HG02970 (cell line): ENCODE measurements at regions not wholly inside any gene's neighbourhood (a gene's known extent, or its start where the extent isn't known, plus 50 kb on each side); places are given as distances from the start of the nearest gene placed in this dataset.

Experiments
- ATAC-seq: cut with Tn5 transposase; IDR thresholded peaks from one replicate; pipeline ENCODE4 v1.9.1; 2021; ENCODE audit warnings: mild to moderate bottlenecking, moderate library complexity, moderate number of reproducible peaks; ENCODE audit not compliant: unreplicated experiment, low FRiP score

- no peak for ATAC-seq
These were observed 156.4 kb downstream of the OMA1 start for GRCh38 chr1:58390091-58390490.

- no peak for ATAC-seq
These were observed 166.2 kb downstream of the OMA1 start for GRCh38 chr1:58380345-58380744.

GRCh38 chr1:58367217-58367616, 179.3 kb downstream of the OMA1 start:
- ATAC-seq: no peak

- ATAC-seq: no peak
These were observed 181.2 kb downstream of the OMA1 start for GRCh38 chr1:58365328-58365727.

GRCh38 chr1:58363585-58363984, 182.9 kb downstream of the OMA1 start:
- ATAC-seq: no peak

- no peak for ATAC-seq
These were observed 185.4 kb downstream of the OMA1 start for GRCh38 chr1:58361134-58361533.

- ATAC-seq: no peak
These were observed 188.2 kb downstream of the OMA1 start for GRCh38 chr1:58358346-58358745.

- no peak for ATAC-seq
These were observed 190.1 kb downstream of the OMA1 start for GRCh38 chr1:58356402-58356801.

GRCh38 chr1:58353168-58353567, 193.4 kb downstream of the OMA1 start:
- ATAC-seq: no peak

- no peak for ATAC-seq
These were observed 193.9 kb downstream of the OMA1 start for GRCh38 chr1:58352476-58353092.

- ATAC-seq: no peak
These were observed 200.5 kb downstream of the OMA1 start for GRCh38 chr1:58346036-58346355.

- ATAC-seq: no peak
These were observed 201.1 kb downstream of the OMA1 start for GRCh38 chr1:58345215-58346035.

- no peak for ATAC-seq
These were observed 206.3 kb downstream of the OMA1 start for GRCh38 chr1:58340185-58340584.

- no peak for ATAC-seq
These were observed 208.4 kb downstream of the OMA1 start for GRCh38 chr1:58338081-58338480.

- no peak for ATAC-seq
These were observed 213.0 kb downstream of the OMA1 start for GRCh38 chr1:58333511-58333910.

GRCh38 chr1:58331156-58331555, 215.4 kb downstream of the OMA1 start:
- no peak for ATAC-seq

GRCh38 chr1:58325866-58326265, 220.7 kb downstream of the OMA1 start:
- ATAC-seq: no peak

GRCh38 chr1:58324558-58324957, 222.0 kb downstream of the OMA1 start:
- no peak for ATAC-seq

GRCh38 chr1:58318157-58319005, 228.1 kb downstream of the OMA1 start:
- no peak for ATAC-seq

- no peak for ATAC-seq
These were observed 228.8 kb downstream of the OMA1 start for GRCh38 chr1:58317694-58318093.

GRCh38 chr1:58317086-58317485, 229.4 kb downstream of the OMA1 start:
- ATAC-seq: no peak
